ENCODE measurements at regions not wholly inside any gene's neighbourhood (a gene's known extent, or its start where the extent isn't known, plus 50 kb on each side); places are given as distances from the start of the nearest gene placed in this dataset.

GRCh38 chr2:47260971-47261370 is 84.7 kb upstream of the CALM2 start:
- no peaks in the 10 kb centered on the region for H3K27me3 ChIP-seq (ENCODE audit: insufficient read depth, poor library complexity, severe bottlenecking)
- DNase-seq (ENCODE audit: low spot score) (no peak), ATAC-seq (ENCODE audit: low read depth) (no peak)
- H3K4me3 ChIP-seq (ENCODE audit: severe bottlenecking): no peak overlapping the region
- no peak for TF ChIP-seq CTCF (IDR thresholded peaks at IDR 0.05; ENCODE audit: poor library complexity, severe bottlenecking)
- peaks cover 6% of the 10 kb centered on the region for H3K4me1 ChIP-seq (ENCODE audit: insufficient read depth, poor library complexity, severe bottlenecking)
- no peaks in the 10 kb centered on the region for H3K36me3 ChIP-seq (ENCODE audit: low read depth)
- H3K27ac ChIP-seq (ENCODE audit: poor library complexity, severe bottlenecking): no peak overlapping the region
- H3K9me3 ChIP-seq (ENCODE audit: severe bottlenecking): no peaks in the 10 kb centered on the region

DNA sequence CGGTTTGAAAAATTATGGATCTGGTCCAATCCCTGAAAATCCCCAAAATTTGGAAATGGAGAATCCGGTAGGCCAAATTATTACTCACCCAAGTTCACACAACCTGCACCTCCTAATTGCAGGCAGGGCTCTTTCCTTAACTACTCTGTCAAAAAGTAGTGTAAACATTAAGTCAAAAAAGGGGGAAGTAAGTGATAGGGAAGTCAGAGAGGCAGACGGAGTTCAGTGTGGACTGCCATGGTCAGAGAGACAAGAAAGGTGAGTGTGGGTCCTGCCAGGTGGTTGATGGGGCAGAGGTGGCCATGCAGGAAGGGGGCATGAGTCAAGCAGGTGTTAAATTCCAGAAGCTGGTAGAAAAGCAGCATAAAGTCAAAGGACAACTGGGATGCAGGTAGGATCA is 83.5 kb upstream of the CALM2 start:
- H3K27me3 ChIP-seq (ENCODE audit: insufficient read depth, poor library complexity, severe bottlenecking): no peaks in the 10 kb centered on the region
- no peaks in the 10 kb centered on the region for H3K36me3 ChIP-seq (ENCODE audit: low read depth)
- ATAC-seq (ENCODE audit: low read depth) (no peak), DNase-seq (ENCODE audit: low spot score) (no peak)
- H3K4me3 ChIP-seq (ENCODE audit: severe bottlenecking): no peak overlapping the region
- no peaks in the 10 kb centered on the region for H3K4me1 ChIP-seq (ENCODE audit: insufficient read depth, poor library complexity, severe bottlenecking)
- H3K27ac ChIP-seq (ENCODE audit: poor library complexity, severe bottlenecking): no peak overlapping the region
- no peaks in the 10 kb centered on the region for H3K9me3 ChIP-seq (ENCODE audit: severe bottlenecking)
- TF ChIP-seq CTCF (IDR thresholded peaks at IDR 0.05; ENCODE audit: poor library complexity, severe bottlenecking): no peak

DNA sequence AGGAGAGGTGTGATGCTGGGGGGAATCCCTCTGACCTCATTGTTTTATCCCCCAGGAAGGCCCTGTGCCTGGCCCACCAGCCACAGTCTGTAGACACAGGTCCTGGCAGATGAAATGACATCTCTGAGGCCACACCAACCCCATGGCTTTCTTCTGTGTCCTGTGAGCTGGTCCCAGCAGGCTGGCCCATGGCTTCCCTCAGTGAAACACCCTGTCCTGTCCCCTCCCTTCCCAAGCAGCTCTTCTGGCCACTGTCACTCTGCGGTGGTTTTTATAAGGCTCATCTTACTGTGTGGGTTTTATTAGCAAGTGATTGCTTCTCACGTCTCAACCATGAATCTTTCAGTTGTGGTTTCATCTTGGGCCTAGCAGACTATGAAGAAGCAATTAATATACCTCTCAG is 81.6 kb upstream of the CALM2 start:
- DNase-seq (ENCODE audit: low spot score): no peak

GRCh38 chr2:47256416-47257087 is 80.2 kb upstream of the CALM2 start:
- no peak for DNase-seq (ENCODE audit: low spot score)
- TF ChIP-seq CTCF (IDR thresholded peaks at IDR 0.05; ENCODE audit: poor library complexity, severe bottlenecking): no peak

More for the DNA sequence above, 81.6 kb upstream of the CALM2 start:
- no peaks in the 10 kb centered on the region for H3K9me3 ChIP-seq (ENCODE audit: severe bottlenecking)
- no peak overlapping the region for H3K27ac ChIP-seq (ENCODE audit: poor library complexity, severe bottlenecking)
- no peak for ATAC-seq (ENCODE audit: low read depth)
- H3K4me3 ChIP-seq (ENCODE audit: severe bottlenecking): no peak overlapping the region
- H3K4me1 ChIP-seq (ENCODE audit: insufficient read depth, poor library complexity, severe bottlenecking): no peaks in the 10 kb centered on the region
- no peaks in the 10 kb centered on the region for H3K27me3 ChIP-seq (ENCODE audit: insufficient read depth, poor library complexity, severe bottlenecking)
- H3K36me3 ChIP-seq (ENCODE audit: low read depth): no peaks in the 10 kb centered on the region
- no peak for TF ChIP-seq CTCF (IDR thresholded peaks at IDR 0.05; ENCODE audit: poor library complexity, severe bottlenecking)

DNA sequence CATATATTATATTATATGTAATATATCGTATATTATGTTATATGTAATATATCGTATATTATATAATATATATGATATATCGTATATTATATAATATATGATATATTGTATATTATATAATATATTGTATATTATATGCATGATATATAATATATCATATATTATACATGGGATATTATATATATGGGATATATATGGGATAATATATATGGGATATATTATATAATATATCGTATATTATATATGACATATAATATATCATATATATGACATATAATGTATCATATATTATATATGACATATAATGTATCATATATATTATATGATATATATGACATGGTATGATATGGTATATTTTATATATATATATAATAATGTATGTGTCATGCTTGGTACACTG is 79.5 kb upstream of the CALM2 start:
- no peak overlapping the region for H3K4me3 ChIP-seq (ENCODE audit: severe bottlenecking)
- ATAC-seq (ENCODE audit: low read depth): no peak
- no peaks in the 10 kb centered on the region for H3K27me3 ChIP-seq (ENCODE audit: insufficient read depth, poor library complexity, severe bottlenecking)
- H3K27ac ChIP-seq (ENCODE audit: poor library complexity, severe bottlenecking): no peak overlapping the region
- peaks cover 6% of the 10 kb centered on the region for H3K4me1 ChIP-seq (ENCODE audit: insufficient read depth, poor library complexity, severe bottlenecking)
- H3K36me3 ChIP-seq (ENCODE audit: low read depth): no peaks in the 10 kb centered on the region
- no peak for TF ChIP-seq CTCF (IDR thresholded peaks at IDR 0.05; ENCODE audit: poor library complexity, severe bottlenecking)
- H3K9me3 ChIP-seq (ENCODE audit: severe bottlenecking): no peaks in the 10 kb centered on the region
- DNase-seq (ENCODE audit: low spot score): no peak

More at GRCh38 chr2:47256416-47257087, 80.2 kb upstream of the CALM2 start:
- Histone ChIP-seq H3K4me1 (ENCODE audit: insufficient read depth, poor library complexity, severe bottlenecking) (no peaks in the 10 kb centered on the region), H3K36me3 (ENCODE audit: low read depth) (no peaks in the 10 kb centered on the region), H3K27me3 (ENCODE audit: insufficient read depth, poor library complexity, severe bottlenecking) (no peaks in the 10 kb centered on the region), H3K9me3 (ENCODE audit: severe bottlenecking) (no peaks in the 10 kb centered on the region), H3K27ac (ENCODE audit: poor library complexity, severe bottlenecking) (no peak overlapping the region), H3K4me3 (ENCODE audit: severe bottlenecking) (no peak overlapping the region)
- ATAC-seq (ENCODE audit: low read depth): no peak
